ENCODE measurements at regions not wholly inside any gene's neighbourhood (a gene's known extent, or its start where the extent isn't known, plus 50 kb on each side); places are given as distances from the start of the nearest gene placed in this dataset.
A peak's percentile ranks its signal among the peaks of the same experiment; 100 is the strongest.

DNA sequence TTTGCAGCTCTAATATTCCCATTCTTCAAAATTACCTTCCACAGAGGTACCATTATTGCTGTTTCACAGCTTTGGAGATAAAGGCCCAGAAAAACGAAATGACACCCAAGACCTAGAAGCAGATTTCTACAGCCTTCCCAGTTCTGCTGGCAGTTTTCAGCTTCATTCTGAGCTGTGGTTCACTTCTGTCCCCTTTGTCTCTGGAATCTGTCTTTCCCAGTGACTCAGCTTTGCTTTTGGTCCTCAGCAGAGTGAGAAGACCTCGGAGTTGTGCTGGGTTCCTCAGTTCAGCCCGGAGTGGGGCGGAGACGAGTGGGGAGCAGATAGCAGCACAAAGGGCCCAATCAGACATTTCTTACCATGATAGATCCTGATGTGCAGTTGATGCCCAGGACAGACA lies 180.7 kb upstream of the CXCR4 start:
- Mint-ChIP-seq H3K27ac (ENCODE audit: unreplicated experiment) (no peak overlapping the region), H3K4me3 (ENCODE audit: unreplicated experiment) (no peak overlapping the region), H3K27me3 (ENCODE audit: unreplicated experiment) (peaks cover 5% of the 10 kb centered on the region), H3K9me3 (ENCODE audit: unreplicated experiment) (peaks cover 3% of the 10 kb centered on the region), H3K36me3 (ENCODE audit: unreplicated experiment) (no peaks in the 10 kb centered on the region), H3K4me1 (ENCODE audit: low read depth, unreplicated experiment) (peaks cover 22% of the 10 kb centered on the region)
- DNase-seq = no peak
- no peak for TF ChIP-seq CTCF (IDR thresholded peaks at IDR 0.05; ENCODE audit: partially characterized antibody, unreplicated experiment)

GRCh38 chr2:136297994-136298393 lies 180.0 kb upstream of the CXCR4 start:
- TF ChIP-seq CTCF (IDR thresholded peaks at IDR 0.05; ENCODE audit: partially characterized antibody, unreplicated experiment) = no peak
- Mint-ChIP-seq H3K36me3 (ENCODE audit: unreplicated experiment) (no peaks in the 10 kb centered on the region), H3K4me1 (ENCODE audit: low read depth, unreplicated experiment) (peaks cover 21% of the 10 kb centered on the region)

GRCh38 chr2:136297312-136297711 lies 179.4 kb upstream of the CXCR4 start:
- Mint-ChIP-seq H3K4me1 (ENCODE audit: low read depth, unreplicated experiment) (peaks cover 21% of the 10 kb centered on the region), H3K27me3 (ENCODE audit: unreplicated experiment) (peaks cover 5% of the 10 kb centered on the region), H3K27ac (ENCODE audit: unreplicated experiment) (peak overlapping the region; percentile 53), H3K36me3 (ENCODE audit: unreplicated experiment) (no peaks in the 10 kb centered on the region), H3K4me3 (ENCODE audit: unreplicated experiment) (peak overlapping the region; percentile 30), H3K9me3 (ENCODE audit: unreplicated experiment) (peaks cover 3% of the 10 kb centered on the region)
- DNase-seq = no peak
- TF ChIP-seq CTCF (IDR thresholded peaks at IDR 0.05; ENCODE audit: partially characterized antibody, unreplicated experiment) = no peak

More at GRCh38 chr2:136297994-136298393, 180.0 kb upstream of the CXCR4 start:
- no peak overlapping the region for H3K4me3 Mint-ChIP-seq (ENCODE audit: unreplicated experiment)
- H3K9me3 Mint-ChIP-seq (ENCODE audit: unreplicated experiment) = peaks cover 3% of the 10 kb centered on the region
- H3K27ac Mint-ChIP-seq (ENCODE audit: unreplicated experiment) = peak overlapping the region; percentile 53
- peaks cover 5% of the 10 kb centered on the region for H3K27me3 Mint-ChIP-seq (ENCODE audit: unreplicated experiment)
- no peak for DNase-seq

GRCh38 chr2:136295168-136295567 lies 177.2 kb upstream of the CXCR4 start:
- Mint-ChIP-seq H3K9me3 (ENCODE audit: unreplicated experiment) (peaks cover 3% of the 10 kb centered on the region), H3K27me3 (ENCODE audit: unreplicated experiment) (peaks cover 3% of the 10 kb centered on the region), H3K4me3 (ENCODE audit: unreplicated experiment) (no peak overlapping the region), H3K36me3 (ENCODE audit: unreplicated experiment) (no peaks in the 10 kb centered on the region), H3K27ac (ENCODE audit: unreplicated experiment) (no peak overlapping the region), H3K4me1 (ENCODE audit: low read depth, unreplicated experiment) (peaks cover 12% of the 10 kb centered on the region)
- TF ChIP-seq CTCF (IDR thresholded peaks at IDR 0.05; ENCODE audit: partially characterized antibody, unreplicated experiment) = no peak
- DNase-seq = no peak

DNA sequence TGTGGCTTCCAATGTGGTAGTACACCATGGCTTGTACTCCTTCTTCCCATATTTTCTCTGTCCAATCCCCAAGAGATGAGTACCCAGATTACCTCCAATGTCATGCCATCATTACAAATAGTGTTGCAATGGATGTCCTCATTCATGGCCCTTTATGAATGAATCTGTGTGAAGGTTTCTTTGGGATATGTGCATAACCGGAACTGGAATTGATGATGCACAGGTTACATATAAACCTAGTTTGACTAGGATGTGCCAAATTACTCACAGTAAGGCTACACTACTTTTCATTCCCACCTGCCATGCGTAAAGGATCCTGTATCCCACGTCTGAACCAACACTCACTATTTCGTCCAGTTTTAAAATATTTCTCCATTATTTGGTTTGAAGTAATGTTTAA lies 173.9 kb upstream of the CXCR4 start:
- no peaks in the 10 kb centered on the region for H3K4me1 Mint-ChIP-seq (ENCODE audit: low read depth, unreplicated experiment)
- no peak for DNase-seq
- H3K27ac Mint-ChIP-seq (ENCODE audit: unreplicated experiment) = no peak overlapping the region
- H3K9me3 Mint-ChIP-seq (ENCODE audit: unreplicated experiment) = no peaks in the 10 kb centered on the region
- no peaks in the 10 kb centered on the region for H3K27me3 Mint-ChIP-seq (ENCODE audit: unreplicated experiment)
- no peak overlapping the region for H3K4me3 Mint-ChIP-seq (ENCODE audit: unreplicated experiment)
- H3K36me3 Mint-ChIP-seq (ENCODE audit: unreplicated experiment) = no peaks in the 10 kb centered on the region
- TF ChIP-seq CTCF (IDR thresholded peaks at IDR 0.05; ENCODE audit: partially characterized antibody, unreplicated experiment) = no peak
